ENCODE measurements at regions not wholly inside any gene's neighbourhood (a gene's known extent, or its start where the extent isn't known, plus 50 kb on each side); places are given as distances from the start of the nearest gene placed in this dataset.

DNA sequence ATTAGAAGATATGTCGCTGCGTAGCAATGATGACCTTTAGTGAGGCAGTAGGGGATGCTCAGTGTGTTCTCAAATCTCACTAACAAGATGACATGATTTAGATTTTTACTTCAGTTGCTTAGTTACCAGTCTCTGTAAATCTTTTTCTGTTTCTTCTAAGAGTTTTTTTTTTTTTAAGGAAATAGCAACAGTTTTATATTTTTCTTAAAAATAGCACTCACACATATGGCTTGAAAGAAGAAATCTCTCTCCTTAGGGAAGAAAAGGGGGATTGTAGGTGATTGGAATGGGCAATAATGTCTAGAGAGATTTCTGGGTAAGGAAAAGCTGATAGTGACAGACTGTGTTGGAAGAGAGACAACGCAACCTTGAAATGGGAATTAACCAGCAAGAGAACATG, 524.6 kb upstream of the ARPP21 start:
- no peak for TF ChIP-seq POLR2A (IDR thresholded peaks at IDR 0.05)
- TF ChIP-seq, protein P1, sequence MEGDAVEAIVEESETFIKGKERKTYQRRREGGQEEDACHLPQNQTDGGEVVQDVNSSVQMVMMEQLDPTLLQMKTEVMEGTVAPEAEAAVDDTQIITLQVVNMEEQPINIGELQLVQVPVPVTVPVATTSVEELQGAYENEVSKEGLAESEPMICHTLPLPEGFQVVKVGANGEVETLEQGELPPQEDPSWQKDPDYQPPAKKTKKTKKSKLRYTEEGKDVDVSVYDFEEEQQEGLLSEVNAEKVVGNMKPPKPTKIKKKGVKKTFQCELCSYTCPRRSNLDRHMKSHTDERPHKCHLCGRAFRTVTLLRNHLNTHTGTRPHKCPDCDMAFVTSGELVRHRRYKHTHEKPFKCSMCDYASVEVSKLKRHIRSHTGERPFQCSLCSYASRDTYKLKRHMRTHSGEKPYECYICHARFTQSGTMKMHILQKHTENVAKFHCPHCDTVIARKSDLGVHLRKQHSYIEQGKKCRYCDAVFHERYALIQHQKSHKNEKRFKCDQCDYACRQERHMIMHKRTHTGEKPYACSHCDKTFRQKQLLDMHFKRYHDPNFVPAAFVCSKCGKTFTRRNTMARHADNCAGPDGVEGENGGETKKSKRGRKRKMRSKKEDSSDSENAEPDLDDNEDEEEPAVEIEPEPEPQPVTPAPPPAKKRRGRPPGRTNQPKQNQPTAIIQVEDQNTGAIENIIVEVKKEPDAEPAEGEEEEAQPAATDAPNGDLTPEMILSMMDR (IDR thresholded peaks at IDR 0.05): no peak
